ENCODE measurements at regions not wholly inside any gene's neighbourhood (a gene's known extent, or its start where the extent isn't known, plus 50 kb on each side); places are given as distances from the start of the nearest gene placed in this dataset.

DNA sequence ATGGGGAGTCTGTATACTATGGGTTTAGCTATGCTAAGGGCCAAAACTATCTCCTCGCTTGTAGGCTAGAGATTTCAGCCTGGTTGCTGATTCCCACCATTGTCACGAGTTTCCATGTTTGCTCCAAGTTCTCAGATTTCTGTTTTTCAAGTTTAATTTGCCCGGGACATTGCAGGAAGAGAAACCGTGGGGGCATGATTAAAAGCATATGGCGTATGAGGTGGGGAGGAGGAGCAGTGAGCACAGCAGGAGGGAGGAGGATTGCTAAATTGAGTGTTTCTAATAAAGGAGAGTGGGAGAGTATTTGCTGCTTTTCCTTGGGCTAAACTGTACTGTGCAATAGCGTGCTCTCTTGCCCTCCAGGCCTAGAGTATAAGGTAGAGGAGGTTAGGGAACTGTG lies 558.4 kb downstream of the METTL15 start:
- no peak overlapping the region for H3K4me3 ChIP-seq (ENCODE audit: low read depth, low read length)
- ChIA-PET POLR2A (no interaction called here), CTCF (no interaction called here)
- H3K27me3 ChIP-seq (ENCODE audit: control insufficient read depth, insufficient read depth, low read length) = no peaks in the 10 kb centered on the region
- TF ChIP-seq, protein P1, sequence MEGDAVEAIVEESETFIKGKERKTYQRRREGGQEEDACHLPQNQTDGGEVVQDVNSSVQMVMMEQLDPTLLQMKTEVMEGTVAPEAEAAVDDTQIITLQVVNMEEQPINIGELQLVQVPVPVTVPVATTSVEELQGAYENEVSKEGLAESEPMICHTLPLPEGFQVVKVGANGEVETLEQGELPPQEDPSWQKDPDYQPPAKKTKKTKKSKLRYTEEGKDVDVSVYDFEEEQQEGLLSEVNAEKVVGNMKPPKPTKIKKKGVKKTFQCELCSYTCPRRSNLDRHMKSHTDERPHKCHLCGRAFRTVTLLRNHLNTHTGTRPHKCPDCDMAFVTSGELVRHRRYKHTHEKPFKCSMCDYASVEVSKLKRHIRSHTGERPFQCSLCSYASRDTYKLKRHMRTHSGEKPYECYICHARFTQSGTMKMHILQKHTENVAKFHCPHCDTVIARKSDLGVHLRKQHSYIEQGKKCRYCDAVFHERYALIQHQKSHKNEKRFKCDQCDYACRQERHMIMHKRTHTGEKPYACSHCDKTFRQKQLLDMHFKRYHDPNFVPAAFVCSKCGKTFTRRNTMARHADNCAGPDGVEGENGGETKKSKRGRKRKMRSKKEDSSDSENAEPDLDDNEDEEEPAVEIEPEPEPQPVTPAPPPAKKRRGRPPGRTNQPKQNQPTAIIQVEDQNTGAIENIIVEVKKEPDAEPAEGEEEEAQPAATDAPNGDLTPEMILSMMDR (IDR thresholded peaks at IDR 0.05; ENCODE audit: insufficient read depth, low read depth, low read length) = no peak
- DNase-seq (ENCODE audit: low read depth) = peak; percentile 74
- H3K36me3 ChIP-seq (ENCODE audit: control insufficient read depth, insufficient read depth, low read length) = no peaks in the 10 kb centered on the region

DNA sequence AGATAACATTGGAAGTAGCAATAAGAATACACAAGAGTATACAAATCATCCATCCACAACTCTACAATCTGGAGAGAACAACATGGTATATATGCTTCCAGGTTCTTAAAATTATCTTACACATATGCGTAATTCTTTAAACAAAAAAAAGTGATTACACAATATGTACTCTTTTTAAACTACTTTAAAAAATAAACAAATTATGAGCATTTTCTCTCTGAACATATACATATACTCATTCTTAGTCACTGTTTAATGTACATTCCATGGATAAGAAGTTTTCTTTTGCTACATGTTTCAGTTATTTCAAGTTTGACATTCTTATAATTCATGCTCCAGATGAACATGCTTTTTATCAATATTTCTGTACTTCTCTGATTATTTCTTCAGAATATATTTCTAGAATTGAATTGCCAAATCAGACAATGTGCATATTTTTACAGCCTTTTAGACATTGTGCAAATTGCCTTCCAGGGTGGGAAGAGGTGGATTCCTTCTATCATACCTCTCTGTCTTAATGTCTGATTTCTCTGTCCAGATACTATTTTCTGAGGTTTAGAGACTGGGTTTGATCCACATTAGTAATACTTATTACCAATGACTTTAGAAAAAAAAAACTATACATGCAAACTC lies 551.6 kb downstream of the METTL15 start:
- ChIA-PET CTCF (no interaction called here), POLR2A (interaction anchor here (0.6 kb wide), 1 partner anchor 45 kb away, joined by 4 read pairs; no protein-coding TSS in a partner anchor)

DNA sequence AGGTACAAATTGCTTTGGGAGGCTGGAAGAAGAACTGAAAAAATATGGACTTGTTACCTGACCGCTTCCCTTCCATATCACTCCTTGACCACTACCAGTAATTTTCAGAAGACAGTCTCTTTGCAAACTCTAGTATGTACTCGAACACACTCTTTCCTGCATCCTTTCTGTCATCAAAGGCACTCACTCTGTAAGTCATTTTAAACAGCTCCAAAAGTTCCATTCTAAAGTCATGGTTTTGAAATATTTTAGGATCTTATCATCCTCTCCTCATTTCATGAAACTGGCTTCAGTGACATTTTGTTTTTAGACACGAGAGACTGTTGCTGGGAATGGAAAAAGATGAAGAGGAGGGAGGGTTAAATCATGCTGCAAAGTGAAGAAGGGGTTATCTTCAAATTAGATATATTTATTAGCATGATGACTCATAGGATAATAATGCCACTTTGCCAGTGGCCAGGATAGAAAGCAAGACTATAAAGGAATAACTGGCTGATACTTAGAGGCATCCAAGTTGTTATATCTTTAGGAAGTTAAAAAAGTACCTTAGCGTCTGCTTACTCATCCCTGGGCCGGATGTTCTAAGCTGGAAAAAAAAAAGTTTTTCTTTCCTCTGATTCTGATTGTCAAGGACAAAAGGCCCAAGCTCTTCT lies 549.3 kb downstream of the METTL15 start:
- Histone ChIP-seq H3K4me3 (ENCODE audit: low read depth, low read length) (no peak overlapping the region), H3K27me3 (ENCODE audit: control insufficient read depth, insufficient read depth, low read length) (no peaks in the 10 kb centered on the region), H3K36me3 (ENCODE audit: control insufficient read depth, insufficient read depth, low read length) (no peaks in the 10 kb centered on the region)
- no peak for DNase-seq (ENCODE audit: low read depth)
- CTCF ChIA-PET = interaction anchor here (1.4 kb wide), 2 partner anchors 9 to 11 kb away, joined by 3 to 5 read pairs; no protein-coding TSS in a partner anchor
- TF ChIP-seq, protein P1 (IDR thresholded peaks at IDR 0.05; ENCODE audit: insufficient read depth, low read depth, low read length) = no peak
- POLR2A ChIA-PET = no interaction called here

More for the DNA sequence above, 551.6 kb downstream of the METTL15 start:
- Histone ChIP-seq H3K27me3 (ENCODE audit: control insufficient read depth, insufficient read depth, low read length) (no peaks in the 10 kb centered on the region), H3K4me3 (ENCODE audit: low read depth, low read length) (no peak overlapping the region), H3K36me3 (ENCODE audit: control insufficient read depth, insufficient read depth, low read length) (no peaks in the 10 kb centered on the region)
- no peak for DNase-seq (ENCODE audit: low read depth)
- TF ChIP-seq, protein P1 (IDR thresholded peaks at IDR 0.05; ENCODE audit: insufficient read depth, low read depth, low read length) = no peak

- H3K36me3 ChIP-seq (ENCODE audit: control insufficient read depth, insufficient read depth, low read length) = no peaks in the 10 kb centered on the region
- no peak overlapping the region for H3K4me3 ChIP-seq (ENCODE audit: low read depth, low read length)
- POLR2A ChIA-PET = no interaction called here
- CTCF ChIA-PET = no interaction called here
- DNase-seq (ENCODE audit: low read depth) = no peak
- TF ChIP-seq, protein P1 (IDR thresholded peaks at IDR 0.05; ENCODE audit: insufficient read depth, low read depth, low read length) = no peak
- no peaks in the 10 kb centered on the region for H3K27me3 ChIP-seq (ENCODE audit: control insufficient read depth, insufficient read depth, low read length)
These were observed 546.0 kb downstream of the METTL15 start for GRCh38 chr11:28654191-28654590.

DNA sequence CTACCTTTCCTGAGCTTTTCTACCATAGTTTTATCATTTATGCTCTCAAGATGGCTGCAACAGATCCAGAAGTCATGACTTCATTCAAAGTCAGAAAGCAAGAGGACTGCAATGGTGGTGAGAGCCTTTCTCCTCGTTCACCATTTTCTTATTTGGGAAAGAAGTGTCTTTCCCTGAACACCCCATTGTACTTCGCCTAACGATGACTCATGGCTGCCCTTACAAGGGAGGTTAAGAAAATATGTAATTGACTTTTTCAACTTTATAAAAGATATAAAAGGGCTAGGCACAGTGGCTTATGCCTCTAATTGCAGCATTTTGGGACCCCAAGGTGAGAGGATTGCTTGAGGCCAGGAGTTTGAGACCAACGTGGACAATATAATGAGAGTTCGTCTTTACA lies 541.7 kb downstream of the METTL15 start:
- DNase-seq (ENCODE audit: low read depth) = no peak
- TF ChIP-seq, protein P1 (IDR thresholded peaks at IDR 0.05; ENCODE audit: insufficient read depth, low read depth, low read length) = no peak
- ChIA-PET CTCF (interaction anchor here (1.3 kb wide), 1 partner anchor 11 kb away, joined by 3 read pairs; no protein-coding TSS in a partner anchor), POLR2A (no interaction called here)
- no peaks in the 10 kb centered on the region for H3K27me3 ChIP-seq (ENCODE audit: control insufficient read depth, insufficient read depth, low read length)
- no peak overlapping the region for H3K4me3 ChIP-seq (ENCODE audit: low read depth, low read length)
- H3K36me3 ChIP-seq (ENCODE audit: control insufficient read depth, insufficient read depth, low read length) = no peaks in the 10 kb centered on the region
